Activated CD8-positive, alpha-beta T cell treated with anti-CD3 and anti-CD28 coated beads, Interleukin-2, amount 10 ng/mL, durations not matched to agents 7 days and 5 days (primary cell): ENCODE measurements at regions not wholly inside any gene's neighbourhood (a gene's known extent, or its start where the extent isn't known, plus 50 kb on each side); places are given as distances from the start of the nearest gene placed in this dataset.

Source experiments
- ATAC-seq: fragments of 150-1000 bp; cut with Tn5 transposase; one replicate; pipeline ENCODE4 v1.10.0; 2021; ENCODE audit warnings: moderate library complexity
- CTCF ChIA-PET: fragments of 350-600 bp; sonication (Branson Sonifier 250); formaldehyde crosslinking; loops from one replicate; lab custom pipeline; 2021; ENCODE audit warnings: antibody characterized with exemption; lab: Charles Lee
- POLR2A ChIA-PET: fragments of 350-600 bp; sonication (Branson Sonifier 250); formaldehyde crosslinking; loops from one replicate; lab custom pipeline; 2021; ENCODE audit warnings: antibody characterized with exemption; lab: Charles Lee
- DNase-seq: peaks from one replicate; pipeline ENCODE4 v3.0.0-alpha.2; 2020
- H3K27ac Mint-ChIP-seq: one replicate; pipeline ENCODE4 v1.8.0; 2021; ENCODE audit warnings: mild to moderate bottlenecking, mixed read lengths
- H3K27me3 Mint-ChIP-seq: one replicate; pipeline ENCODE4 v1.8.0; 2021; ENCODE audit warnings: low read depth, mixed read lengths
- H3K36me3 Mint-ChIP-seq: one replicate; pipeline ENCODE4 v1.8.0; 2021; ENCODE audit warnings: low read depth, mixed read lengths
- H3K4me1 Mint-ChIP-seq: one replicate; pipeline ENCODE4 v1.8.0; 2021; ENCODE audit warnings: low read depth, mixed read lengths
- H3K4me3 Mint-ChIP-seq: one replicate; pipeline ENCODE4 v1.8.0; 2021; ENCODE audit warnings: mild to moderate bottlenecking, mixed read lengths
- H3K9me3 Mint-ChIP-seq: one replicate; pipeline ENCODE4 v1.8.0; 2022; ENCODE audit warnings: mixed read lengths; ENCODE audit not compliant: insufficient read depth

- DNase-seq (no peak), ATAC-seq (no peak)
- Mint-ChIP-seq H3K27me3 (no peaks in the 10 kb centered on the region), H3K9me3 (no peaks in the 10 kb centered on the region), H3K27ac (no peak overlapping the region), H3K4me1 (no peaks in the 10 kb centered on the region), H3K4me3 (no peak overlapping the region), H3K36me3 (no peaks in the 10 kb centered on the region)
- ChIA-PET POLR2A (no interaction called here), CTCF (no interaction called here)
Measured at GRCh38 chr15:45918839-45919238, 284.0 kb downstream of the SQOR start.

- H3K27me3 Mint-ChIP-seq = no peaks in the 10 kb centered on the region
- ChIA-PET CTCF (no interaction called here), POLR2A (no interaction called here)
- H3K27ac Mint-ChIP-seq = no peak overlapping the region
- no peaks in the 10 kb centered on the region for H3K36me3 Mint-ChIP-seq
- no peaks in the 10 kb centered on the region for H3K9me3 Mint-ChIP-seq
- H3K4me1 Mint-ChIP-seq = no peaks in the 10 kb centered on the region
- DNase-seq (no peak), ATAC-seq (no peak)
- H3K4me3 Mint-ChIP-seq = no peak overlapping the region
Measured at GRCh38 chr15:45919806-45920205, 285.0 kb downstream of the SQOR start.

GRCh38 chr15:45921376-45921775 lies 286.5 kb downstream of the SQOR start:
- Mint-ChIP-seq H3K27me3 (no peaks in the 10 kb centered on the region), H3K4me1 (no peaks in the 10 kb centered on the region), H3K9me3 (no peaks in the 10 kb centered on the region), H3K27ac (no peak overlapping the region), H3K4me3 (no peak overlapping the region), H3K36me3 (no peaks in the 10 kb centered on the region)
- no peak for ATAC-seq
- DNase-seq = no peak
- POLR2A ChIA-PET = no interaction called here
- CTCF ChIA-PET = no interaction called here

- Mint-ChIP-seq H3K4me1 (no peaks in the 10 kb centered on the region), H3K9me3 (no peaks in the 10 kb centered on the region), H3K27ac (no peak overlapping the region), H3K27me3 (no peaks in the 10 kb centered on the region), H3K4me3 (no peak overlapping the region), H3K36me3 (no peaks in the 10 kb centered on the region)
- ATAC-seq = no peak
- ChIA-PET CTCF (no interaction called here), POLR2A (no interaction called here)
- no peak for DNase-seq
Measured at GRCh38 chr15:45921978-45922377, 287.1 kb downstream of the SQOR start.

- no peaks in the 10 kb centered on the region for H3K4me1 Mint-ChIP-seq
- DNase-seq (no peak), ATAC-seq (no peak)
- POLR2A ChIA-PET = no interaction called here
- no peaks in the 10 kb centered on the region for H3K36me3 Mint-ChIP-seq
- no peaks in the 10 kb centered on the region for H3K9me3 Mint-ChIP-seq
- H3K4me3 Mint-ChIP-seq = no peak overlapping the region
- CTCF ChIA-PET = no interaction called here
- no peak overlapping the region for H3K27ac Mint-ChIP-seq
- no peaks in the 10 kb centered on the region for H3K27me3 Mint-ChIP-seq
Measured at GRCh38 chr15:45941367-45941766, 306.5 kb downstream of the SQOR start.

- CTCF ChIA-PET = no interaction called here
- peaks cover 2% of the 10 kb centered on the region for H3K4me1 Mint-ChIP-seq
- no peak for ATAC-seq
Measured at GRCh38 chr15:45943240-45943639, 308.4 kb downstream of the SQOR start.

GRCh38 chr15:45946111-45946510 lies 311.3 kb downstream of the SQOR start:
- Mint-ChIP-seq H3K27me3 (no peaks in the 10 kb centered on the region), H3K36me3 (no peaks in the 10 kb centered on the region), H3K4me3 (no peak overlapping the region), H3K9me3 (peaks cover 6% of the 10 kb centered on the region), H3K4me1 (peaks cover 7% of the 10 kb centered on the region), H3K27ac (no peak overlapping the region)
- POLR2A ChIA-PET = no interaction called here
- CTCF ChIA-PET = no interaction called here
- DNase-seq (no peak), ATAC-seq (no peak)

More at GRCh38 chr15:45943240-45943639, 308.4 kb downstream of the SQOR start:
- no peak overlapping the region for H3K4me3 Mint-ChIP-seq
- no peaks in the 10 kb centered on the region for H3K9me3 Mint-ChIP-seq
- H3K27ac Mint-ChIP-seq = no peak overlapping the region
- DNase-seq = no peak
- no peaks in the 10 kb centered on the region for H3K36me3 Mint-ChIP-seq
- H3K27me3 Mint-ChIP-seq = no peaks in the 10 kb centered on the region
- POLR2A ChIA-PET = no interaction called here

- H3K27ac Mint-ChIP-seq = no peak overlapping the region
- H3K4me1 Mint-ChIP-seq = peaks cover 7% of the 10 kb centered on the region
- ChIA-PET CTCF (no interaction called here), POLR2A (interaction anchor here (0.6 kb wide), 1 partner anchor 310 kb away, joined by 3 read pairs; no protein-coding TSS in a partner anchor)
- H3K27me3 Mint-ChIP-seq = no peaks in the 10 kb centered on the region
- H3K36me3 Mint-ChIP-seq = no peaks in the 10 kb centered on the region
- DNase-seq = peak; percentile 32
- no peak overlapping the region for H3K4me3 Mint-ChIP-seq
- no peak for ATAC-seq
- H3K9me3 Mint-ChIP-seq = peaks cover 10% of the 10 kb centered on the region
Measured at GRCh38 chr15:45948181-45948621, 313.4 kb downstream of the SQOR start.

GRCh38 chr15:45958924-45959323 lies 324.1 kb downstream of the SQOR start:
- POLR2A ChIA-PET = no interaction called here
- Mint-ChIP-seq H3K27me3 (no peaks in the 10 kb centered on the region), H3K4me1 (no peaks in the 10 kb centered on the region)

GRCh38 chr15:45962733-45963132 lies 327.9 kb downstream of the SQOR start:
- DNase-seq = no peak
- no peak for ATAC-seq
- Mint-ChIP-seq H3K9me3 (peaks cover 20% of the 10 kb centered on the region), H3K4me3 (no peak overlapping the region), H3K27me3 (no peaks in the 10 kb centered on the region), H3K27ac (no peak overlapping the region), H3K36me3 (no peaks in the 10 kb centered on the region), H3K4me1 (no peaks in the 10 kb centered on the region)
- ChIA-PET CTCF (no interaction called here), POLR2A (no interaction called here)

More at GRCh38 chr15:45958924-45959323, 324.1 kb downstream of the SQOR start:
- no peak overlapping the region for H3K4me3 Mint-ChIP-seq
- ATAC-seq (no peak), DNase-seq (no peak)
- CTCF ChIA-PET = no interaction called here
- no peak overlapping the region for H3K27ac Mint-ChIP-seq
- no peaks in the 10 kb centered on the region for H3K36me3 Mint-ChIP-seq
- H3K9me3 Mint-ChIP-seq = peaks cover 20% of the 10 kb centered on the region

GRCh38 chr15:45970542-45970941 lies 335.7 kb downstream of the SQOR start:
- H3K4me3 Mint-ChIP-seq = no peak overlapping the region
- no peak overlapping the region for H3K27ac Mint-ChIP-seq
- H3K27me3 Mint-ChIP-seq = no peaks in the 10 kb centered on the region
- ATAC-seq = no peak
- no peak for DNase-seq
- no peaks in the 10 kb centered on the region for H3K9me3 Mint-ChIP-seq
- H3K36me3 Mint-ChIP-seq = no peaks in the 10 kb centered on the region
- ChIA-PET CTCF (no interaction called here), POLR2A (no interaction called here)
- no peaks in the 10 kb centered on the region for H3K4me1 Mint-ChIP-seq

- no peaks in the 10 kb centered on the region for H3K4me1 Mint-ChIP-seq
- no peak overlapping the region for H3K27ac Mint-ChIP-seq
- DNase-seq = no peak
- no peak for ATAC-seq
- no peak overlapping the region for H3K4me3 Mint-ChIP-seq
- H3K9me3 Mint-ChIP-seq = no peaks in the 10 kb centered on the region
- ChIA-PET POLR2A (no interaction called here), CTCF (no interaction called here)
- no peaks in the 10 kb centered on the region for H3K36me3 Mint-ChIP-seq
- no peaks in the 10 kb centered on the region for H3K27me3 Mint-ChIP-seq
Measured at GRCh38 chr15:45980366-45980765, 345.5 kb downstream of the SQOR start.

GRCh38 chr15:45981625-45982024 lies 346.8 kb downstream of the SQOR start:
- ATAC-seq (no peak), DNase-seq (no peak)
- ChIA-PET CTCF (no interaction called here), POLR2A (no interaction called here)
- H3K27me3 Mint-ChIP-seq = no peaks in the 10 kb centered on the region
- H3K36me3 Mint-ChIP-seq = no peaks in the 10 kb centered on the region
- H3K4me3 Mint-ChIP-seq = no peak overlapping the region
- no peaks in the 10 kb centered on the region for H3K9me3 Mint-ChIP-seq
- H3K4me1 Mint-ChIP-seq = no peaks in the 10 kb centered on the region
- H3K27ac Mint-ChIP-seq = no peak overlapping the region
